ENCODE measurements at regions not wholly inside any gene's neighbourhood (a gene's known extent, or its start where the extent isn't known, plus 50 kb on each side); places are given as distances from the start of the nearest gene placed in this dataset.

DNA sequence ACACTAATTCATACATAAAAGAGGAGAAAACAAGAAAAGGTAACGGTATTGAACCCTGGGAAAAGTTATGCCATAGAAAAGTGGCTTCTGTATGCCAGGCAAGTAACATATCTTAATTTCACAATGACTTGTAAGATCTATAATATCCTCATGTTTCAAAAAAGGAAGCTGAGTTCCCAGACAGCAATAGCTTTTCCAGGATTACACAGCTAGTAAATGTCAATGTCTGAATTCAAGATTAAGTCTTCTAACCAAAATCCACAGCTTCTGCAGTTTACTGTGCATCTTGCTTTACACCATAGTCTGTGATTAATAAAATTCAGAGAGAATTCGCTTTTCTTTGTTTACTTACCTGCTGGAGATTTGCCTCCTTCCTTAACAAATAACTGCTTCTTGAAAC, 55.8 kb upstream of the GAB1 start:
- ChIA-PET CTCF (no interaction called here), POLR2A (no interaction called here)
- Histone ChIP-seq H3K9me3 (replicated peaks; ENCODE audit: control insufficient read depth, insufficient read depth, low read length) (no peaks in the 10 kb centered on the region), H3K79me2 (ENCODE audit: control insufficient read depth, insufficient read depth, low read length) (no peaks in the 10 kb centered on the region), H4K20me1 (replicated peaks; ENCODE audit: control insufficient read depth, extremely low read depth, insufficient read depth, low read length) (no peaks in the 10 kb centered on the region), H3K36me3 (ENCODE audit: control insufficient read depth in 2 of 2, extremely low read depth in 1 of 2, insufficient read depth in 2 of 2, low read length in 2 of 2) (no peaks in the 10 kb centered on the region), H3K27ac (ENCODE audit: insufficient read depth, low read depth, low read length) (no peak overlapping the region), H2AFZ (ENCODE audit: low read depth, low read length) (no peak overlapping the region), H3K4me1 (ENCODE audit: control insufficient read depth, extremely low read depth, insufficient read depth, low read length) (no peaks in the 10 kb centered on the region), H3K27me3 (ENCODE audit: control insufficient read depth in 2 of 2, insufficient read depth in 2 of 2, low read length in 2 of 2) (no peaks in the 10 kb centered on the region), H3K9me1 (replicated peaks; ENCODE audit: control insufficient read depth, extremely low read depth, insufficient read depth, low read length) (no peaks in the 10 kb centered on the region), H3K4me3 (replicated peaks in 1 of 3; ENCODE audit: insufficient read depth in 1 of 3, low read depth in 1 of 3, low read length in 3 of 3) (no peak overlapping the region), H3K9ac (replicated peaks; ENCODE audit: extremely low read depth, insufficient read depth, low read length) (no peak overlapping the region), H3K4me2 (ENCODE audit: insufficient read depth, low read length) (no peak overlapping the region)
- no peak for TF ChIP-seq EZH2 (IDR thresholded peaks at IDR 0.05; ENCODE audit: borderline replicate concordance, low read depth, low read length, severe bottlenecking)
- TF ChIP-seq MYC (IDR thresholded peaks at IDR 0.05; ENCODE audit: low read depth, low read length) = no peak
- TF ChIP-seq, protein P1, sequence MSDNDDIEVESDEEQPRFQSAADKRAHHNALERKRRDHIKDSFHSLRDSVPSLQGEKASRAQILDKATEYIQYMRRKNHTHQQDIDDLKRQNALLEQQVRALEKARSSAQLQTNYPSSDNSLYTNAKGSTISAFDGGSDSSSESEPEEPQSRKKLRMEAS (IDR thresholded peaks at IDR 0.05; ENCODE audit: insufficient read depth, insufficient read length) = no peak
- TF ChIP-seq FOS (IDR thresholded peaks at IDR 0.05; ENCODE audit: borderline replicate concordance, insufficient read depth, low read length) = no peak
- intact Hi-C loops (cut with micrococcal nuclease) = no loop called here
- BruUV-seq (replicated peaks) = no TSS peak
- FAIRE-seq (no peak), DNase-seq (ENCODE audit: low read depth, low spot score) (no peak)
- dilution Hi-C loops (cut with MboI; ENCODE audit: extremely low pct_ligation_motif_present, low sequenced_read_pairs) = no loop called here

DNA sequence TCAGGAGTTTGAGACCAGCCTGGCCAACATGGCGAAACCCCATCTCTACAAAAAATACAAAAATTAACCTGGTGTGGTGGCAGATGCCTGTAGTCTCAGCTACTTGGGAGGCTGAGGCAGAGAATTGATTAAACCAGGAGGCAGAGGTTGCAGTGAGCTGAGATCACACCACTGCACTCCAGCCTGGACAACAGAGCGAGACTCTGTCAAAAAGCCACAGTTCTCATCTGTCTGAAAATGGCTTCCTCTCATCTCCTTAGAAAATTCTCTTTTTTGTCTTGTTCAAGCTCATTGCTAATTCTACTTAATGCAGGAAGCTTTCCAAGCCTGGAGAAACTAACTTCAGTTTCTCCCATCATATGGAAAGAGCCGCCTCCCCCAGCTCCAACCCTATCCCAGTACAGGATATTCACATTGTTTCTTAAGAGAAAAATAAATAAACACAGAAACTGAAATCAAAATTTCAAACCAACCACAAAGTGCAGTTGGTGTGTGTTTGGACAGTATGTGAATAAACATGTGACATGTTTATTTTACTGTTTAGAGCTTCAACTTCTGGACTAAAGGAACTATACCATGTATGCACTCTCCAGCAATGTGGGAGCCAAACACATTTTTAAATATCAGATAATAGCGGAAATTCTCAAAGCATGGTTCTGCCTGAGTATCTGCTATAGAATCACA, 55.0 kb upstream of the GAB1 start:
- dilution Hi-C loops (cut with MboI; ENCODE audit: extremely low pct_ligation_motif_present, low sequenced_read_pairs) = no loop called here

More for the DNA sequence above, 55.0 kb upstream of the GAB1 start:
- ChIA-PET POLR2A (no interaction called here), CTCF (no interaction called here)
- FAIRE-seq = no peak
- intact Hi-C loops (cut with micrococcal nuclease) = no loop called here
- Histone ChIP-seq H4K20me1 (replicated peaks; ENCODE audit: control insufficient read depth, extremely low read depth, insufficient read depth, low read length) (no peaks in the 10 kb centered on the region), H3K4me2 (ENCODE audit: insufficient read depth, low read length) (no peak overlapping the region), H3K27me3 (ENCODE audit: control insufficient read depth in 2 of 2, insufficient read depth in 2 of 2, low read length in 2 of 2) (peaks cover 0 to 3% of the 10 kb centered on the region in 2 experiments), H3K9me1 (replicated peaks; ENCODE audit: control insufficient read depth, extremely low read depth, insufficient read depth, low read length) (no peaks in the 10 kb centered on the region), H2AFZ (ENCODE audit: low read depth, low read length) (no peak overlapping the region), H3K9ac (replicated peaks; ENCODE audit: extremely low read depth, insufficient read depth, low read length) (no peak overlapping the region), H3K4me1 (ENCODE audit: control insufficient read depth, extremely low read depth, insufficient read depth, low read length) (no peaks in the 10 kb centered on the region), H3K27ac (ENCODE audit: insufficient read depth, low read depth, low read length) (no peak overlapping the region), H3K79me2 (ENCODE audit: control insufficient read depth, insufficient read depth, low read length) (no peaks in the 10 kb centered on the region), H3K4me3 (replicated peaks in 1 of 3; ENCODE audit: insufficient read depth in 1 of 3, low read depth in 1 of 3, low read length in 3 of 3) (no peak overlapping the region), H3K9me3 (replicated peaks; ENCODE audit: control insufficient read depth, insufficient read depth, low read length) (no peaks in the 10 kb centered on the region), H3K36me3 (ENCODE audit: control insufficient read depth in 2 of 2, extremely low read depth in 1 of 2, insufficient read depth in 2 of 2, low read length in 2 of 2) (no peaks in the 10 kb centered on the region)
- BruUV-seq (replicated peaks) = no TSS peak
- DNase-seq (ENCODE audit: low read depth, low spot score) = no peak
- TF ChIP-seq, protein P1 (IDR thresholded peaks at IDR 0.05; ENCODE audit: insufficient read depth, insufficient read length) = no peak
- TF ChIP-seq GATA2 (IDR thresholded peaks at IDR 0.05; ENCODE audit: insufficient read depth, insufficient read length, low read depth, low read length) (no peak), EZH2 (IDR thresholded peaks at IDR 0.05; ENCODE audit: borderline replicate concordance, low read depth, low read length, severe bottlenecking) (no peak), FOS (IDR thresholded peaks at IDR 0.05; ENCODE audit: borderline replicate concordance, insufficient read depth, low read length) (no peak)

Measured in endothelial cell of umbilical vein (primary cell).